GM12873 (cell line): ENCODE measurements at regions not wholly inside any gene's neighbourhood (a gene's known extent, or its start where the extent isn't known, plus 50 kb on each side); places are given as distances from the start of the nearest gene placed in this dataset.

ENCODE experiments used
- CTCF ChIP-seq: IDR thresholded peaks from 2 replicates; pipeline ENCODE4 v1.5.1; 2012; ENCODE audit warnings: low read depth, mild to moderate bottlenecking, moderate library complexity, low read length, control low read depth; ENCODE audit not compliant: insufficient read depth; ENCODE audit errors: missing control alignments

GRCh38 chr22:33221568-33221967 is 163.4 kb upstream of the SYN3 start:
- TF ChIP-seq CTCF: no peak

GRCh38 chr22:33220476-33221080 is 162.4 kb upstream of the SYN3 start:
- TF ChIP-seq CTCF: no peak

GRCh38 chr22:33219648-33220384 is 161.6 kb upstream of the SYN3 start:
- TF ChIP-seq CTCF: no peak

- no peak for TF ChIP-seq CTCF
Measured at GRCh38 chr22:33213383-33214075, 155.3 kb upstream of the SYN3 start.

DNA sequence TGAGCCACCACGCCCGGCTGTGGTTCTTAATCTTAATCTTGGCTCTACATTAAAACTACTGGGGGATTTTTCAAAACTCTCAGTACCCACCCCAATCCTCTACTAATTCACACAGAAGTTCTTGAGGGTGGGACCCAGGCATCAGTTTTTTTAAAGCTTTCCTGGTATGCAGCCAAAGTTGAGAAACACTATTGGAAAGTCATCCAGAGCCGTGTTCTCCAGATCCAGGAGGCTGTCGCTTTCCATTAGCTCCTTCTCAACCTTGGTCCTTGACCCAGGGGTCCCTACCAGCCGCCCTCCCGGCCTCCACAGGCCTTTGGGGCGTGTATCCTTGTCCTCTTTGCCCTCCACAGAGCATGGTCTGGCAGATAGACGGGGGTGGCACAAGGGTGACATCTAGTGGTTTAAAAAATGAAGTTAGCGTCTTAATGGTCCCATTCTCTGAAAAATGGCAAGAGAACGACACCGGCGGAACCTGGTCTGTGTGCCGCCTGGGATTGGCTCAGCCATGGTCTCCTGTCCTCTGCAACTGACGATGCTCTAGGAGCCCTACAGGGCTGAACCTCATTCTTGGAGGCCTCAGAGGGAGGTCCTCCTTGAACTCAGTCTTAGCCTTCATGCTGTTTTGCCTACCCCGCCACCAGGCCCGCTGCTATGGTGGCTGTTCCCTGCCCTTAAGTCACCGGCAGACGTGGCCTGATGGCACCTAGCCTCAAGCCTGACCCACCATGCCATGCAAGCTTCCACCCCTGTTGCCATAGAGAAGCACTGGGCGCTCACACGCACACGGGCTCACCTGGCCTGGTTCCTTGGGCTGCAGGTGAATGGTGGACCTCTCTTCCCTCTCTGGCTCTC is 152.0 kb upstream of the SYN3 start:
- peak; percentile 77 for TF ChIP-seq CTCF

GRCh38 chr22:33204408-33204807 is 146.2 kb upstream of the SYN3 start:
- TF ChIP-seq CTCF: no peak

DNA sequence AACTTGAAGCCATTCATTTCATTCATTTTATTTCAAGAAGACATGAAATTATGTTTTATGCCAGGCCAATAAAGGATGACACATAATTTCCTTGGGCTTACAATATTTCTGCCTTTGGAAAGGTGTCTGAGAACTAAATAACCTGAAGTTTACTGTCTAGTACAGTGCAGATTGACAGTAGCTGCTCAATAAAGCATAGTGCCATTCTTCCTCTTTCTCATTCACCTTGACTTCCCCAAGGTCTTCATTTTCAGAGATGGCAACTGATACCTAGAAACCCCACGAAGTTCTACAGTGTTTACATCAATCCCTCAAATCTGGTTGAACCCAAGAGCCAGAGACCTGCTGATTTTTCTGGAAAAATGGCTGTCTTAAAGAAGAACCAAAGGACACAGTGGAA is 144.3 kb upstream of the SYN3 start:
- no peak for TF ChIP-seq CTCF
